ENCODE measurements at regions not wholly inside any gene's neighbourhood (a gene's known extent, or its start where the extent isn't known, plus 50 kb on each side); places are given as distances from the start of the nearest gene placed in this dataset.

DNA sequence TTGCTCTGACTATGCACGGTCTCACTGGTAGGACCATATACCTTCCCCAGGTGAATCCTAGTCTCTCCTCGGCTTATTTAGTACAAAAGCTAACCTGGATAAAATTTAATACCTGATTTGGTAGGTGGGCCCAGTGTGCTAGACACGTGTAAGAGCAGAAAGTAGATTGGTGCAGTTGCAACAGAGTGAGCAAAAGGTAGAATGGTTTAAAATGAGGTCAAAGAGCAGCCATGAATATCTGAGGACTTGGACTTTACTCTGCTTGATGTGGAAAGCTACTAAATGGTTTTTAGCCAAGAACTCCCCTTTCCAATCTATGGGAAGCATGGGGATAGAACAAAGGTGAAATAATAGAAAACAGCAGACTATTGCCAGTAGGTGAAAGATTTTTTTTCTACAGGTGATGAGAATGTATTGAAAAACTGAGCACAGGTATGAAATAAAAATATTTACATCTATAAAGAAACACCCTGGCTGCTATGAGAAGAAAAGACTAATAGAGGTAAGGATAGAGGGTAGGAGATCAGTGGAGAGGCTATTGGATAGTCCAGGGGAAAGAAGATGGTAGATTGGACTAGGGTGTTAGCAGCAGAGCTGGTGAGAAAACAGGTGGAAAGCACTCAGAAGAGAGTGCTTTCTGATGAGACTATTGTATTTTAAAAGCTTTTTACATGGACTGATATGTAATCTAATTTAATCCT, 61.3 kb upstream of the BCL9 start:
- TF ChIP-seq, protein P1, sequence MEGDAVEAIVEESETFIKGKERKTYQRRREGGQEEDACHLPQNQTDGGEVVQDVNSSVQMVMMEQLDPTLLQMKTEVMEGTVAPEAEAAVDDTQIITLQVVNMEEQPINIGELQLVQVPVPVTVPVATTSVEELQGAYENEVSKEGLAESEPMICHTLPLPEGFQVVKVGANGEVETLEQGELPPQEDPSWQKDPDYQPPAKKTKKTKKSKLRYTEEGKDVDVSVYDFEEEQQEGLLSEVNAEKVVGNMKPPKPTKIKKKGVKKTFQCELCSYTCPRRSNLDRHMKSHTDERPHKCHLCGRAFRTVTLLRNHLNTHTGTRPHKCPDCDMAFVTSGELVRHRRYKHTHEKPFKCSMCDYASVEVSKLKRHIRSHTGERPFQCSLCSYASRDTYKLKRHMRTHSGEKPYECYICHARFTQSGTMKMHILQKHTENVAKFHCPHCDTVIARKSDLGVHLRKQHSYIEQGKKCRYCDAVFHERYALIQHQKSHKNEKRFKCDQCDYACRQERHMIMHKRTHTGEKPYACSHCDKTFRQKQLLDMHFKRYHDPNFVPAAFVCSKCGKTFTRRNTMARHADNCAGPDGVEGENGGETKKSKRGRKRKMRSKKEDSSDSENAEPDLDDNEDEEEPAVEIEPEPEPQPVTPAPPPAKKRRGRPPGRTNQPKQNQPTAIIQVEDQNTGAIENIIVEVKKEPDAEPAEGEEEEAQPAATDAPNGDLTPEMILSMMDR (IDR thresholded peaks at IDR 0.05): no peak
- no peak for TF ChIP-seq POLR2A (IDR thresholded peaks at IDR 0.05)

Data from lower leg skin (tissue), 3 donors.